H1 (cell line): ENCODE measurements at regions not wholly inside any gene's neighbourhood (a gene's known extent, or its start where the extent isn't known, plus 50 kb on each side); places are given as distances from the start of the nearest gene placed in this dataset.

Experiments used
- ATF2 ChIP-seq: IDR thresholded peaks from 2 replicates; pipeline ENCODE4 v1.6.1; 2012; ENCODE audit warnings: low read length, inconsistent platforms
- CREB1 ChIP-seq: IDR thresholded peaks from 2 replicates; pipeline ENCODE4 v1.6.1; 2012; ENCODE audit warnings: inconsistent platforms
- CTCF ChIP-seq, 3 experiments: IDR thresholded peaks; 1 replicate in 2 of 3; 2 replicates in 1 of 3; pipeline versions ENCODE4 v1.5.1 to v1.6.1; 2011; ENCODE audit warnings: low read length in 3 of 3, mild to moderate bottlenecking in 3 of 3, inconsistent platforms in 2 of 3, low read depth in 1 of 3, moderate library complexity in 1 of 3; ENCODE audit not compliant: insufficient read depth in 1 of 3; ENCODE audit errors: control extremely low read depth in 1 of 3
- EP300 ChIP-seq, 2 experiments: IDR thresholded peaks; 1 replicate in 1 of 2; 2 replicates in 1 of 2; pipeline ENCODE4 v1.6.1; 2011 to 2012; ENCODE audit warnings: low read depth in 2 of 2, low read length in 2 of 2, mild to moderate bottlenecking in 2 of 2, borderline replicate concordance in 1 of 2, inconsistent platforms in 1 of 2, moderate library complexity in 1 of 2
- POLR2A ChIP-seq, 2 experiments: IDR thresholded peaks; 1 replicate in 1 of 2; 2 replicates in 1 of 2; pipeline ENCODE4 v1.6.1; 2011; ENCODE audit warnings: low read depth in 2 of 2, low read length in 2 of 2, mild to moderate bottlenecking in 2 of 2; ENCODE audit errors: control extremely low read depth in 1 of 2
- RNF2 ChIP-seq: fragments of 200-900, 300-1000 bp; sonication (generic); IDR thresholded peaks from 2 replicates; pipeline ENCODE4 v1.7.1; 2016; ENCODE audit warnings: borderline replicate concordance, low read depth, mild to moderate bottlenecking, antibody characterized with exemption, low read length; ENCODE audit not compliant: poor library complexity, severe bottlenecking; ENCODE audit errors: missing control alignments
- TCF12 ChIP-seq: IDR thresholded peaks from 2 replicates; pipeline ENCODE4 v1.6.1; 2011; ENCODE audit warnings: low read depth, mild to moderate bottlenecking, low read length

DNA sequence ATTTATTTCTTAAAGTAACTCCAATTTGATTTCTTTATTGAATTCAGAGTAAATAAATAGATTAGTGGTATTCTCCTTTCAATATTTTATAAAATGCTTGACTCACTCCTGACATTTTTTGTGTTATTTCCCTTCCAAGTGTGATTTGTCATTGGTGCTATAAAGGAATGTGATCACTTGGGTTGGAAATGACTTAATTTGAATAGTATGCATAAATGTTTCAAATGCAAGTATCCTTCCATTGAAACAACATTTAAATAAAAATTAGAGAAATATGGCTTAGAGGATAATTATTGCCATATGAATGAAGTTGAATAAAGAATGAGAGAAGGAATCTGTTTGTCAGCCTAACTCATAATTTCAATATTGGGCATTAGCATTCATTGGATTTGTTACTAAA lies 182.7 kb downstream of the PABPC4L start:
- TF ChIP-seq CTCF (IDR thresholded peaks at IDR 0.05; ENCODE audit: control extremely low read depth in 1 of 3, insufficient read depth in 1 of 3, low read depth in 1 of 3, low read length in 3 of 3): no peak
- TF ChIP-seq EP300 (IDR thresholded peaks at IDR 0.05; ENCODE audit: borderline replicate concordance in 1 of 2, low read depth in 2 of 2, low read length in 2 of 2): no peak
- no peak for TF ChIP-seq RNF2
- no peak for TF ChIP-seq POLR2A (IDR thresholded peaks at IDR 0.05; ENCODE audit: control extremely low read depth in 1 of 2, low read depth in 2 of 2, low read length in 2 of 2)
- no peak for TF ChIP-seq ATF2
- no peak for TF ChIP-seq CREB1
- TF ChIP-seq TCF12: no peak
